ENCODE measurements at regions not wholly inside any gene's neighbourhood (a gene's known extent, or its start where the extent isn't known, plus 50 kb on each side); places are given as distances from the start of the nearest gene placed in this dataset.

- H3K4me3 ChIP-seq (replicated peaks in 1 of 4; ENCODE audit: control extremely low read depth in 1 of 4, insufficient read depth in 1 of 4, low read depth in 3 of 4, low read length in 4 of 4) = no peak overlapping the region
- no peak for DNase-seq (ENCODE audit: low read depth in 2 of 2)
- no peak overlapping the region for H2AFZ ChIP-seq (ENCODE audit: low read length)
- H3K9ac ChIP-seq (ENCODE audit: insufficient read depth, low read length) = no peak overlapping the region
- H3K27me3 ChIP-seq (ENCODE audit: control insufficient read depth, insufficient read depth, low read length) = no peaks in the 10 kb centered on the region
- H4K20me1 ChIP-seq (ENCODE audit: control insufficient read depth, extremely low read depth, insufficient read depth, low read length) = no peaks in the 10 kb centered on the region
- H3K36me3 ChIP-seq (ENCODE audit: control insufficient read depth, insufficient read depth, low read length) = no peaks in the 10 kb centered on the region
- no peak overlapping the region for H3K27ac ChIP-seq (ENCODE audit: insufficient read depth, low read length)
- no peak overlapping the region for H3K4me2 ChIP-seq (ENCODE audit: extremely low read depth, insufficient read depth, low read length)
- no peaks in the 10 kb centered on the region for H3K4me1 ChIP-seq (ENCODE audit: control insufficient read depth, extremely low read depth, insufficient read depth, low read length)
- no peaks in the 10 kb centered on the region for H3K79me2 ChIP-seq (ENCODE audit: control insufficient read depth, insufficient read depth, low read length)
- no peaks in the 10 kb centered on the region for H3K9me3 ChIP-seq (ENCODE audit: control insufficient read depth, insufficient read depth, low read depth, low read length)
- no peak for TF ChIP-seq EZH2 (IDR thresholded peaks at IDR 0.05; ENCODE audit: low read length, missing control alignments)
- TF ChIP-seq, protein P1, sequence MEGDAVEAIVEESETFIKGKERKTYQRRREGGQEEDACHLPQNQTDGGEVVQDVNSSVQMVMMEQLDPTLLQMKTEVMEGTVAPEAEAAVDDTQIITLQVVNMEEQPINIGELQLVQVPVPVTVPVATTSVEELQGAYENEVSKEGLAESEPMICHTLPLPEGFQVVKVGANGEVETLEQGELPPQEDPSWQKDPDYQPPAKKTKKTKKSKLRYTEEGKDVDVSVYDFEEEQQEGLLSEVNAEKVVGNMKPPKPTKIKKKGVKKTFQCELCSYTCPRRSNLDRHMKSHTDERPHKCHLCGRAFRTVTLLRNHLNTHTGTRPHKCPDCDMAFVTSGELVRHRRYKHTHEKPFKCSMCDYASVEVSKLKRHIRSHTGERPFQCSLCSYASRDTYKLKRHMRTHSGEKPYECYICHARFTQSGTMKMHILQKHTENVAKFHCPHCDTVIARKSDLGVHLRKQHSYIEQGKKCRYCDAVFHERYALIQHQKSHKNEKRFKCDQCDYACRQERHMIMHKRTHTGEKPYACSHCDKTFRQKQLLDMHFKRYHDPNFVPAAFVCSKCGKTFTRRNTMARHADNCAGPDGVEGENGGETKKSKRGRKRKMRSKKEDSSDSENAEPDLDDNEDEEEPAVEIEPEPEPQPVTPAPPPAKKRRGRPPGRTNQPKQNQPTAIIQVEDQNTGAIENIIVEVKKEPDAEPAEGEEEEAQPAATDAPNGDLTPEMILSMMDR (conservative IDR thresholded peaks at IDR 0.05 in 1 of 2, IDR thresholded peaks at IDR 0.05 in 1 of 2; ENCODE audit: low read depth in 1 of 2, low read length in 2 of 2) = no peak
Measured at GRCh38 chr15:62639432-62639831, 403.1 kb upstream of the TPM1 start.

- no peak overlapping the region for H3K4me3 ChIP-seq (replicated peaks in 1 of 4; ENCODE audit: control extremely low read depth in 1 of 4, insufficient read depth in 1 of 4, low read depth in 3 of 4, low read length in 4 of 4)
- H4K20me1 ChIP-seq (ENCODE audit: control insufficient read depth, extremely low read depth, insufficient read depth, low read length) = no peaks in the 10 kb centered on the region
- TF ChIP-seq EZH2 (IDR thresholded peaks at IDR 0.05; ENCODE audit: low read length, missing control alignments) = no peak
- TF ChIP-seq, protein P1 (conservative IDR thresholded peaks at IDR 0.05 in 1 of 2, IDR thresholded peaks at IDR 0.05 in 1 of 2; ENCODE audit: low read depth in 1 of 2, low read length in 2 of 2) = no peak
- no peaks in the 10 kb centered on the region for H3K27me3 ChIP-seq (ENCODE audit: control insufficient read depth, insufficient read depth, low read length)
- no peaks in the 10 kb centered on the region for H3K79me2 ChIP-seq (ENCODE audit: control insufficient read depth, insufficient read depth, low read length)
- no peaks in the 10 kb centered on the region for H3K4me1 ChIP-seq (ENCODE audit: control insufficient read depth, extremely low read depth, insufficient read depth, low read length)
- no peak for DNase-seq (ENCODE audit: low read depth in 2 of 2)
- no peak overlapping the region for H3K4me2 ChIP-seq (ENCODE audit: extremely low read depth, insufficient read depth, low read length)
- H3K36me3 ChIP-seq (ENCODE audit: control insufficient read depth, insufficient read depth, low read length) = no peaks in the 10 kb centered on the region
- H2AFZ ChIP-seq (ENCODE audit: low read length) = no peak overlapping the region
- no peak overlapping the region for H3K27ac ChIP-seq (ENCODE audit: insufficient read depth, low read length)
- H3K9ac ChIP-seq (ENCODE audit: insufficient read depth, low read length) = no peak overlapping the region
- no peaks in the 10 kb centered on the region for H3K9me3 ChIP-seq (ENCODE audit: control insufficient read depth, insufficient read depth, low read depth, low read length)
Measured at GRCh38 chr15:62639906-62640605, 402.5 kb upstream of the TPM1 start.

GRCh38 chr15:62641825-62642224 lies 400.7 kb upstream of the TPM1 start:
- TF ChIP-seq, protein P1 (conservative IDR thresholded peaks at IDR 0.05 in 1 of 2, IDR thresholded peaks at IDR 0.05 in 1 of 2; ENCODE audit: low read depth in 1 of 2, low read length in 2 of 2) = no peak
- TF ChIP-seq EZH2 (IDR thresholded peaks at IDR 0.05; ENCODE audit: low read length, missing control alignments) = no peak
- H4K20me1 ChIP-seq (ENCODE audit: control insufficient read depth, extremely low read depth, insufficient read depth, low read length) = no peaks in the 10 kb centered on the region
- H3K79me2 ChIP-seq (ENCODE audit: control insufficient read depth, insufficient read depth, low read length) = no peaks in the 10 kb centered on the region
- no peaks in the 10 kb centered on the region for H3K36me3 ChIP-seq (ENCODE audit: control insufficient read depth, insufficient read depth, low read length)
- no peaks in the 10 kb centered on the region for H3K9me3 ChIP-seq (ENCODE audit: control insufficient read depth, insufficient read depth, low read depth, low read length)
- H3K27ac ChIP-seq (ENCODE audit: insufficient read depth, low read length) = no peak overlapping the region
- no peak overlapping the region for H3K9ac ChIP-seq (ENCODE audit: insufficient read depth, low read length)
- H3K4me2 ChIP-seq (ENCODE audit: extremely low read depth, insufficient read depth, low read length) = no peak overlapping the region
- no peak for DNase-seq (ENCODE audit: low read depth in 2 of 2)
- no peaks in the 10 kb centered on the region for H3K4me1 ChIP-seq (ENCODE audit: control insufficient read depth, extremely low read depth, insufficient read depth, low read length)
- no peak overlapping the region for H3K4me3 ChIP-seq (replicated peaks in 1 of 4; ENCODE audit: control extremely low read depth in 1 of 4, insufficient read depth in 1 of 4, low read depth in 3 of 4, low read length in 4 of 4)
- H2AFZ ChIP-seq (ENCODE audit: low read length) = no peak overlapping the region
- no peaks in the 10 kb centered on the region for H3K27me3 ChIP-seq (ENCODE audit: control insufficient read depth, insufficient read depth, low read length)

All from fibroblast of lung (primary cell).